OCI-LY1 (cell line): ENCODE measurements at regions not wholly inside any gene's neighbourhood (a gene's known extent, or its start where the extent isn't known, plus 50 kb on each side); places are given as distances from the start of the nearest gene placed in this dataset.

Source experiments
- EZH2 ChIP-seq: fragments of 200-600 bp; sonication (generic), shearing (Covaris generic); IDR thresholded peaks from 2 replicates; pipeline ENCODE4 v1.8.0; 2017; ENCODE audit warnings: borderline replicate concordance, mixed run types, mild to moderate bottlenecking, antibody characterized with exemption, low read length, moderate library complexity, mixed read lengths
- TF ChIP-seq, protein P1 (sequence below): fragments of 200-600 bp; sonication (generic), shearing (Covaris generic); IDR thresholded peaks from 2 replicates; pipeline ENCODE4 v1.5.1; 2017; ENCODE audit warnings: mild to moderate bottlenecking, antibody characterized with exemption, low read length, moderate library complexity, mixed read lengths

DNA sequence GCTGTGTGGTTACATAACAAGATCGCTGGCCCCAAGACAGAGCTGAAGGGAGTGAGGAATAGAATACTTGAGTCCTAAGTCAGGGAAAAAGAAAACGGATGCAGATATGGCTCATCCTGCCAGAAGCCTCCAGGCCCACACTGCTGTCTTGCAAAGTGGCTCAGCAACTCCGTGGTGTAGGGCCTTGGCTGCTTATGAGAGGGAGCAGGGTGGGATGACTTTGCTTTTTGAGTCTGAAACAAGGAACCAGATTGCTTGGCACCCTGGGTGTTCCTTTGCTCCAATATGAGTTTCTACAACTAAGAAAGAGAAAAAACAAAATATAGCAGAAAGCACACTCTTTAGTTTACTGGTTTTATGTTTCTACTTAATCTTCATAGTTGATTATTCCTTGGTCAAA is 193.8 kb upstream of the WDR11 start:
- no peak for TF ChIP-seq EZH2
- TF ChIP-seq, protein P1, sequence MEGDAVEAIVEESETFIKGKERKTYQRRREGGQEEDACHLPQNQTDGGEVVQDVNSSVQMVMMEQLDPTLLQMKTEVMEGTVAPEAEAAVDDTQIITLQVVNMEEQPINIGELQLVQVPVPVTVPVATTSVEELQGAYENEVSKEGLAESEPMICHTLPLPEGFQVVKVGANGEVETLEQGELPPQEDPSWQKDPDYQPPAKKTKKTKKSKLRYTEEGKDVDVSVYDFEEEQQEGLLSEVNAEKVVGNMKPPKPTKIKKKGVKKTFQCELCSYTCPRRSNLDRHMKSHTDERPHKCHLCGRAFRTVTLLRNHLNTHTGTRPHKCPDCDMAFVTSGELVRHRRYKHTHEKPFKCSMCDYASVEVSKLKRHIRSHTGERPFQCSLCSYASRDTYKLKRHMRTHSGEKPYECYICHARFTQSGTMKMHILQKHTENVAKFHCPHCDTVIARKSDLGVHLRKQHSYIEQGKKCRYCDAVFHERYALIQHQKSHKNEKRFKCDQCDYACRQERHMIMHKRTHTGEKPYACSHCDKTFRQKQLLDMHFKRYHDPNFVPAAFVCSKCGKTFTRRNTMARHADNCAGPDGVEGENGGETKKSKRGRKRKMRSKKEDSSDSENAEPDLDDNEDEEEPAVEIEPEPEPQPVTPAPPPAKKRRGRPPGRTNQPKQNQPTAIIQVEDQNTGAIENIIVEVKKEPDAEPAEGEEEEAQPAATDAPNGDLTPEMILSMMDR, result no peak
